ENCODE measurements at regions not wholly inside any gene's neighbourhood (a gene's known extent, or its start where the extent isn't known, plus 50 kb on each side); places are given as distances from the start of the nearest gene placed in this dataset.

DNA sequence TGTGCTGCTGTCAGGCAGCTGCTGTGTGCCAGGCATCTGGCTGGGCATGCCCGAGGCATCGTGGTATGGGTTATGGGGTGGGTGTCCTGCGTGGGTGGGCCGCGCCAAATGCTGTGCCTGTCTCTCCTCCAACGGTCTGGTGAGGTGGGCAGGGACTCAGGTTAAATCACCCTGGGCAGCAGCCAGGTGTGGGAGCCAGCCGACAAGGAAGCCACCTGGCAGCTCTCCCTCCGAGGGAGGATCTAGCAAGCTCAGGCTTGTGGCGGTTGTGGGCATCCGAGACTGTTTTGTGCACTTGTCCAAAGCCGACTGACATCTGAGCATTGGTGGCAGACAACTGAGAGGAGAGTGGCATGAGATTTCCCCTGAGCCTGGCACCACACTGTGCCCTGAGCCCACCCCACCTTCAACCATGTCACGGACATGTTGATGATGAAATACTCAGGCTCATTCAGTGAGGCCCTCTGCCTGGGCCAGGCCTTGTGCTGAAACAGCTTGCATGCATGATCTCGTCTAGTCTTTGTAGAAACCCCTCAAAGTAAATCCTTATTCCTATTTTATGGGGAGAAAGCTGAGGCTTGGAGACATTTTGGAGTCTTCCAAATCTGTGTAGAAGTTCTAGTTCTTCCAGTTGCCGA lies 181.8 kb upstream of the MYL2 start:
- TF ChIP-seq, protein P1, sequence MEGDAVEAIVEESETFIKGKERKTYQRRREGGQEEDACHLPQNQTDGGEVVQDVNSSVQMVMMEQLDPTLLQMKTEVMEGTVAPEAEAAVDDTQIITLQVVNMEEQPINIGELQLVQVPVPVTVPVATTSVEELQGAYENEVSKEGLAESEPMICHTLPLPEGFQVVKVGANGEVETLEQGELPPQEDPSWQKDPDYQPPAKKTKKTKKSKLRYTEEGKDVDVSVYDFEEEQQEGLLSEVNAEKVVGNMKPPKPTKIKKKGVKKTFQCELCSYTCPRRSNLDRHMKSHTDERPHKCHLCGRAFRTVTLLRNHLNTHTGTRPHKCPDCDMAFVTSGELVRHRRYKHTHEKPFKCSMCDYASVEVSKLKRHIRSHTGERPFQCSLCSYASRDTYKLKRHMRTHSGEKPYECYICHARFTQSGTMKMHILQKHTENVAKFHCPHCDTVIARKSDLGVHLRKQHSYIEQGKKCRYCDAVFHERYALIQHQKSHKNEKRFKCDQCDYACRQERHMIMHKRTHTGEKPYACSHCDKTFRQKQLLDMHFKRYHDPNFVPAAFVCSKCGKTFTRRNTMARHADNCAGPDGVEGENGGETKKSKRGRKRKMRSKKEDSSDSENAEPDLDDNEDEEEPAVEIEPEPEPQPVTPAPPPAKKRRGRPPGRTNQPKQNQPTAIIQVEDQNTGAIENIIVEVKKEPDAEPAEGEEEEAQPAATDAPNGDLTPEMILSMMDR (IDR thresholded peaks at IDR 0.05): no peak
- TF ChIP-seq EP300 (IDR thresholded peaks at IDR 0.05): no peak
